HL-60 (cell line): ENCODE measurements at regions not wholly inside any gene's neighbourhood (a gene's known extent, or its start where the extent isn't known, plus 50 kb on each side); places are given as distances from the start of the nearest gene placed in this dataset.

Experiments
- DNase-seq, 2 experiments: peaks; one replicate each; pipeline ENCODE4 v3.0.0-alpha.2; 2010 to 2020; ENCODE audit warnings: low read depth in 1 of 2, low spot score in 1 of 2
- H3K27ac ChIP-seq: fragments of 250-450 bp; sonication (Bioruptor Pico); replicated peaks from 2 replicates; pipeline ENCODE4 v1.5.1; 2020; ENCODE audit warnings: mild to moderate bottlenecking, moderate library complexity
- H3K27me3 ChIP-seq: fragments of 250-450 bp; sonication (Bioruptor Pico); 2 replicates; pipeline ENCODE4 v1.5.1; 2021; ENCODE audit warnings: mild to moderate bottlenecking, moderate library complexity; ENCODE audit not compliant: insufficient read depth, poor library complexity, severe bottlenecking
- H3K4me3 ChIP-seq: replicated peaks from 2 replicates; pipeline ENCODE4 v1.5.1; 2011; ENCODE audit warnings: mild to moderate bottlenecking, control low read depth, low read length; ENCODE audit not compliant: insufficient read depth
- CTCF ChIP-seq: IDR thresholded peaks from one replicate; pipeline ENCODE4 v1.5.1; 2011; ENCODE audit warnings: low read length, control low read depth, inconsistent platforms; ENCODE audit not compliant: insufficient read depth
- GABPA ChIP-seq: IDR thresholded peaks from 2 replicates; pipeline ENCODE4 v1.6.1; 2012; ENCODE audit warnings: low read depth
- POLR2AphosphoS5 ChIP-seq: IDR thresholded peaks from 2 replicates; pipeline ENCODE4 v1.6.1; 2012; ENCODE audit warnings: low read depth
- REST ChIP-seq: IDR thresholded peaks from 2 replicates; pipeline ENCODE4 v1.6.1; 2012; ENCODE audit warnings: low read depth; ENCODE audit not compliant: insufficient replicate concordance
- SPI1 ChIP-seq: IDR thresholded peaks from 2 replicates; pipeline ENCODE4 v1.6.1; 2012; ENCODE audit warnings: low read depth, mild to moderate bottlenecking, borderline replicate concordance

GRCh38 chr10:20474064-20474463 is 423.0 kb downstream of the NEBL start:
- TF ChIP-seq SPI1 (no peak), REST (no peak), POLR2AphosphoS5 (no peak), GABPA (no peak), CTCF (no peak)
- Histone ChIP-seq H3K27me3 (no peaks in the 10 kb centered on the region), H3K27ac (no peak overlapping the region), H3K4me3 (no peak overlapping the region)
- DNase-seq, result no peak

- Histone ChIP-seq H3K4me3 (no peak overlapping the region), H3K27me3 (no peaks in the 10 kb centered on the region), H3K27ac (no peak overlapping the region)
- DNase-seq, result no peak
- TF ChIP-seq CTCF (no peak), SPI1 (no peak), REST (no peak), GABPA (no peak), POLR2AphosphoS5 (no peak)
Measured at GRCh38 chr10:20473023-20473760, 423.9 kb downstream of the NEBL start.

- Histone ChIP-seq H3K4me3 (no peak overlapping the region), H3K27me3 (no peaks in the 10 kb centered on the region), H3K27ac (no peak overlapping the region)
- TF ChIP-seq CTCF (no peak), SPI1 (no peak), REST (no peak), POLR2AphosphoS5 (no peak), GABPA (no peak)
- DNase-seq, result no peak
Measured at GRCh38 chr10:20466731-20467130, 430.4 kb downstream of the NEBL start.
